H1 (cell line): ENCODE measurements at regions not wholly inside any gene's neighbourhood (a gene's known extent, or its start where the extent isn't known, plus 50 kb on each side); places are given as distances from the start of the nearest gene placed in this dataset.

Experiments used
- CBX8 ChIP-seq: fragments of 300-800, 300-1000 bp; sonication (generic); IDR thresholded peaks from 2 replicates; pipeline ENCODE4 v1.7.1; 2016; ENCODE audit warnings: low read depth, low read length, borderline replicate concordance
- KDM4A ChIP-seq: IDR thresholded peaks from one replicate; pipeline ENCODE4 v1.7.1; 2012; ENCODE audit warnings: low read depth, mild to moderate bottlenecking, moderate library complexity, low read length, inconsistent platforms; ENCODE audit not compliant: severe bottlenecking
- NRF1 ChIP-seq: IDR thresholded peaks from 2 replicates; pipeline ENCODE4 v1.6.1; 2011; ENCODE audit warnings: mild to moderate bottlenecking, low read depth, low read length, improper control_type of control experiment
- PHF8 ChIP-seq: fragments of 200-600 bp; sonication (generic); conservative IDR thresholded peaks from 2 replicates; pipeline ENCODE4 v1.7.1; 2012; ENCODE audit warnings: low read depth, mild to moderate bottlenecking, inconsistent platforms, low read length, moderate library complexity
- POU5F1 ChIP-seq: IDR thresholded peaks from 2 replicates; pipeline ENCODE4 v1.6.1; 2011; ENCODE audit warnings: low read depth, mild to moderate bottlenecking, low read length, moderate library complexity
- RFX5 ChIP-seq: IDR thresholded peaks from 2 replicates; pipeline ENCODE4 v1.6.1; 2011; ENCODE audit warnings: low read depth, low read length, improper control_type of control experiment, borderline replicate concordance
- SP2 ChIP-seq: IDR thresholded peaks from 2 replicates; pipeline ENCODE4 v1.6.1; 2012; ENCODE audit warnings: mild to moderate bottlenecking, low read length, inconsistent platforms
- TBP ChIP-seq: IDR thresholded peaks from 2 replicates; pipeline ENCODE4 v1.6.1; 2011; ENCODE audit warnings: low read depth, low read length, improper control_type of control experiment
- TF ChIP-seq, protein P1 (sequence below): fragments of 300-600 bp; sonication (generic); IDR thresholded peaks from 2 replicates; pipeline ENCODE4 v1.7.1; 2012; ENCODE audit warnings: low read length, moderate library complexity, mild to moderate bottlenecking, inconsistent platforms; ENCODE audit not compliant: insufficient replicate concordance
- TF ChIP-seq, protein P2 (sequence below): IDR thresholded peaks from 2 replicates; pipeline ENCODE4 v1.6.1; 2012; ENCODE audit warnings: low read length, inconsistent platforms

DNA sequence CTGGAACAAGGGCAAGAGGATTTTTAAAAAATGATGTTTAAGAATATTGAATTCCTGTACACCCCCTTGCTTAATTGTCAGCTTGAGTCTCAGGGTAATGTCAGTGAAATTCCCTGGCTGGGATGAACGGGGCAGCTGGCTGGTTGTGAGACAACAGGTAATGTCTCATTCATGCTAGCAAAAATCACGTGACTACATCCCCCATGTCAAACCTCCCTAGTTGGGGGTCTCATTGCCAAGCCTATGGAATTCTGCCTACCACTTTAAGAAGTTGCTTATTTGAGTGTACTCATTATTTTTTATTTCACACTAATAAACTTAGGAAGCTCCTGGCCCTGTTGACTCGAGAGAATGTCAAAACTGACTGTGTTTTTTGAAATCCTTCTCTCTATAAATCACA lies 218.3 kb downstream of the ICOS start (continued):
- TF ChIP-seq, protein P1, sequence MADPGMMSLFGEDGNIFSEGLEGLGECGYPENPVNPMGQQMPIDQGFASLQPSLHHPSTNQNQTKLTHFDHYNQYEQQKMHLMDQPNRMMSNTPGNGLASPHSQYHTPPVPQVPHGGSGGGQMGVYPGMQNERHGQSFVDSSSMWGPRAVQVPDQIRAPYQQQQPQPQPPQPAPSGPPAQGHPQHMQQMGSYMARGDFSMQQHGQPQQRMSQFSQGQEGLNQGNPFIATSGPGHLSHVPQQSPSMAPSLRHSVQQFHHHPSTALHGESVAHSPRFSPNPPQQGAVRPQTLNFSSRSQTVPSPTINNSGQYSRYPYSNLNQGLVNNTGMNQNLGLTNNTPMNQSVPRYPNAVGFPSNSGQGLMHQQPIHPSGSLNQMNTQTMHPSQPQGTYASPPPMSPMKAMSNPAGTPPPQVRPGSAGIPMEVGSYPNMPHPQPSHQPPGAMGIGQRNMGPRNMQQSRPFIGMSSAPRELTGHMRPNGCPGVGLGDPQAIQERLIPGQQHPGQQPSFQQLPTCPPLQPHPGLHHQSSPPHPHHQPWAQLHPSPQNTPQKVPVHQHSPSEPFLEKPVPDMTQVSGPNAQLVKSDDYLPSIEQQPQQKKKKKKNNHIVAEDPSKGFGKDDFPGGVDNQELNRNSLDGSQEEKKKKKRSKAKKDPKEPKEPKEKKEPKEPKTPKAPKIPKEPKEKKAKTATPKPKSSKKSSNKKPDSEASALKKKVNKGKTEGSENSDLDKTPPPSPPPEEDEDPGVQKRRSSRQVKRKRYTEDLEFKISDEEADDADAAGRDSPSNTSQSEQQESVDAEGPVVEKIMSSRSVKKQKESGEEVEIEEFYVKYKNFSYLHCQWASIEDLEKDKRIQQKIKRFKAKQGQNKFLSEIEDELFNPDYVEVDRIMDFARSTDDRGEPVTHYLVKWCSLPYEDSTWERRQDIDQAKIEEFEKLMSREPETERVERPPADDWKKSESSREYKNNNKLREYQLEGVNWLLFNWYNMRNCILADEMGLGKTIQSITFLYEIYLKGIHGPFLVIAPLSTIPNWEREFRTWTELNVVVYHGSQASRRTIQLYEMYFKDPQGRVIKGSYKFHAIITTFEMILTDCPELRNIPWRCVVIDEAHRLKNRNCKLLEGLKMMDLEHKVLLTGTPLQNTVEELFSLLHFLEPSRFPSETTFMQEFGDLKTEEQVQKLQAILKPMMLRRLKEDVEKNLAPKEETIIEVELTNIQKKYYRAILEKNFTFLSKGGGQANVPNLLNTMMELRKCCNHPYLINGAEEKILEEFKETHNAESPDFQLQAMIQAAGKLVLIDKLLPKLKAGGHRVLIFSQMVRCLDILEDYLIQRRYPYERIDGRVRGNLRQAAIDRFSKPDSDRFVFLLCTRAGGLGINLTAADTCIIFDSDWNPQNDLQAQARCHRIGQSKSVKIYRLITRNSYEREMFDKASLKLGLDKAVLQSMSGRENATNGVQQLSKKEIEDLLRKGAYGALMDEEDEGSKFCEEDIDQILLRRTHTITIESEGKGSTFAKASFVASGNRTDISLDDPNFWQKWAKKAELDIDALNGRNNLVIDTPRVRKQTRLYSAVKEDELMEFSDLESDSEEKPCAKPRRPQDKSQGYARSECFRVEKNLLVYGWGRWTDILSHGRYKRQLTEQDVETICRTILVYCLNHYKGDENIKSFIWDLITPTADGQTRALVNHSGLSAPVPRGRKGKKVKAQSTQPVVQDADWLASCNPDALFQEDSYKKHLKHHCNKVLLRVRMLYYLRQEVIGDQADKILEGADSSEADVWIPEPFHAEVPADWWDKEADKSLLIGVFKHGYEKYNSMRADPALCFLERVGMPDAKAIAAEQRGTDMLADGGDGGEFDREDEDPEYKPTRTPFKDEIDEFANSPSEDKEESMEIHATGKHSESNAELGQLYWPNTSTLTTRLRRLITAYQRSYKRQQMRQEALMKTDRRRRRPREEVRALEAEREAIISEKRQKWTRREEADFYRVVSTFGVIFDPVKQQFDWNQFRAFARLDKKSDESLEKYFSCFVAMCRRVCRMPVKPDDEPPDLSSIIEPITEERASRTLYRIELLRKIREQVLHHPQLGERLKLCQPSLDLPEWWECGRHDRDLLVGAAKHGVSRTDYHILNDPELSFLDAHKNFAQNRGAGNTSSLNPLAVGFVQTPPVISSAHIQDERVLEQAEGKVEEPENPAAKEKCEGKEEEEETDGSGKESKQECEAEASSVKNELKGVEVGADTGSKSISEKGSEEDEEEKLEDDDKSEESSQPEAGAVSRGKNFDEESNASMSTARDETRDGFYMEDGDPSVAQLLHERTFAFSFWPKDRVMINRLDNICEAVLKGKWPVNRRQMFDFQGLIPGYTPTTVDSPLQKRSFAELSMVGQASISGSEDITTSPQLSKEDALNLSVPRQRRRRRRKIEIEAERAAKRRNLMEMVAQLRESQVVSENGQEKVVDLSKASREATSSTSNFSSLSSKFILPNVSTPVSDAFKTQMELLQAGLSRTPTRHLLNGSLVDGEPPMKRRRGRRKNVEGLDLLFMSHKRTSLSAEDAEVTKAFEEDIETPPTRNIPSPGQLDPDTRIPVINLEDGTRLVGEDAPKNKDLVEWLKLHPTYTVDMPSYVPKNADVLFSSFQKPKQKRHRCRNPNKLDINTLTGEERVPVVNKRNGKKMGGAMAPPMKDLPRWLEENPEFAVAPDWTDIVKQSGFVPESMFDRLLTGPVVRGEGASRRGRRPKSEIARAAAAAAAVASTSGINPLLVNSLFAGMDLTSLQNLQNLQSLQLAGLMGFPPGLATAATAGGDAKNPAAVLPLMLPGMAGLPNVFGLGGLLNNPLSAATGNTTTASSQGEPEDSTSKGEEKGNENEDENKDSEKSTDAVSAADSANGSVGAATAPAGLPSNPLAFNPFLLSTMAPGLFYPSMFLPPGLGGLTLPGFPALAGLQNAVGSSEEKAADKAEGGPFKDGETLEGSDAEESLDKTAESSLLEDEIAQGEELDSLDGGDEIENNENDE: no peak
- TF ChIP-seq, protein P2, sequence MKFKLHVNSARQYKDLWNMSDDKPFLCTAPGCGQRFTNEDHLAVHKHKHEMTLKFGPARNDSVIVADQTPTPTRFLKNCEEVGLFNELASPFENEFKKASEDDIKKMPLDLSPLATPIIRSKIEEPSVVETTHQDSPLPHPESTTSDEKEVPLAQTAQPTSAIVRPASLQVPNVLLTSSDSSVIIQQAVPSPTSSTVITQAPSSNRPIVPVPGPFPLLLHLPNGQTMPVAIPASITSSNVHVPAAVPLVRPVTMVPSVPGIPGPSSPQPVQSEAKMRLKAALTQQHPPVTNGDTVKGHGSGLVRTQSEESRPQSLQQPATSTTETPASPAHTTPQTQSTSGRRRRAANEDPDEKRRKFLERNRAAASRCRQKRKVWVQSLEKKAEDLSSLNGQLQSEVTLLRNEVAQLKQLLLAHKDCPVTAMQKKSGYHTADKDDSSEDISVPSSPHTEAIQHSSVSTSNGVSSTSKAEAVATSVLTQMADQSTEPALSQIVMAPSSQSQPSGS: no peak
- no peak for TF ChIP-seq RFX5
- TF ChIP-seq PHF8: no peak
- no peak for TF ChIP-seq NRF1
- TF ChIP-seq KDM4A: no peak
- TF ChIP-seq SP2: no peak
- no peak for TF ChIP-seq TBP
- TF ChIP-seq CBX8: no peak
- no peak for TF ChIP-seq POU5F1
